ENCODE measurements at regions not wholly inside any gene's neighbourhood (a gene's known extent, or its start where the extent isn't known, plus 50 kb on each side); places are given as distances from the start of the nearest gene placed in this dataset.

GRCh38 chr16:62681819-62682218 lies 645.6 kb upstream of the CDH8 start:
- H3K18ac ChIP-seq (ENCODE audit: low read length), result no peak overlapping the region
- WGBS, 2 donors (ENCODE audit: extremely low coverage in 2 of 2, insufficient read length in 2 of 2, insufficient replicate concordance in 1 of 2), result no CpG with 5 or more reads among the region's 1 CpG
- H3K14ac ChIP-seq (ENCODE audit: low read length), result no peak overlapping the region
- no peak overlapping the region for H3K4me2 ChIP-seq (ENCODE audit: insufficient read depth, low read length, poor library complexity, severe bottlenecking)
- H4K91ac ChIP-seq (ENCODE audit: low read depth, low read length, poor library complexity), result no peak overlapping the region
- no peak overlapping the region for H2BK15ac ChIP-seq (ENCODE audit: low read length)
- no peak for DNase-seq (ENCODE audit: low spot score)
- H3K79me1 ChIP-seq (ENCODE audit: low read depth, low read length), result no peaks in the 10 kb centered on the region
- H3K4ac ChIP-seq (ENCODE audit: low read length), result no peak overlapping the region
- no peak overlapping the region for H3K27ac ChIP-seq (replicated peaks; ENCODE audit: low read length)
- no peaks in the 10 kb centered on the region for H3K27me3 ChIP-seq (ENCODE audit: control insufficient read depth in 3 of 3, insufficient read depth in 3 of 3, low read depth in 1 of 3, low read length in 3 of 3)
- no peaks in the 10 kb centered on the region for H3K36me3 ChIP-seq (replicated peaks in 1 of 2; ENCODE audit: control insufficient read depth in 2 of 2, insufficient read depth in 2 of 2, low read length in 2 of 2)
- no peak overlapping the region for H2AK5ac ChIP-seq (ENCODE audit: low read depth, low read length)
- H4K8ac ChIP-seq (ENCODE audit: low read depth, low read length), result no peak overlapping the region
- no peak overlapping the region for H3K9ac ChIP-seq (ENCODE audit: low read depth, low read length, poor library complexity)
- H3K4me1 ChIP-seq (ENCODE audit: control insufficient read depth in 2 of 2, insufficient read depth in 1 of 2, low read depth in 1 of 2, low read length in 2 of 2), result no peaks in the 10 kb centered on the region
- H2AFZ ChIP-seq (ENCODE audit: low read length), result no peak overlapping the region
- no peak overlapping the region for H3K4me3 ChIP-seq (ENCODE audit: low read length in 2 of 2)
- H2BK12ac ChIP-seq (ENCODE audit: low read length), result no peak overlapping the region
- H2BK5ac ChIP-seq (ENCODE audit: low read length), result no peak overlapping the region
- no peak overlapping the region for H3K23ac ChIP-seq (ENCODE audit: low read depth, low read length, poor library complexity)
- no peak overlapping the region for H2BK120ac ChIP-seq (ENCODE audit: low read depth, low read length)
- H3K9me3 ChIP-seq (replicated peaks in 1 of 2; ENCODE audit: control insufficient read depth in 2 of 2, insufficient read depth in 1 of 2, low read depth in 1 of 2, low read length in 2 of 2), result peaks cover 6 to 50% of the 10 kb centered on the region in 2 donors

GRCh38 chr16:62678796-62679195 lies 642.6 kb upstream of the CDH8 start:
- H3K18ac ChIP-seq (ENCODE audit: low read length), result no peak overlapping the region
- H3K27ac ChIP-seq (replicated peaks; ENCODE audit: low read length), result no peak overlapping the region
- H3K23ac ChIP-seq (ENCODE audit: low read depth, low read length, poor library complexity), result no peak overlapping the region
- H3K9ac ChIP-seq (ENCODE audit: low read depth, low read length, poor library complexity), result no peak overlapping the region
- H2AK5ac ChIP-seq (ENCODE audit: low read depth, low read length), result no peak overlapping the region
- H4K91ac ChIP-seq (ENCODE audit: low read depth, low read length, poor library complexity), result no peak overlapping the region
- H2BK12ac ChIP-seq (ENCODE audit: low read length), result no peak overlapping the region
- H3K27me3 ChIP-seq (ENCODE audit: control insufficient read depth in 3 of 3, insufficient read depth in 3 of 3, low read depth in 1 of 3, low read length in 3 of 3), result no peaks in the 10 kb centered on the region
- H2BK120ac ChIP-seq (ENCODE audit: low read depth, low read length), result no peak overlapping the region
- H3K4me2 ChIP-seq (ENCODE audit: insufficient read depth, low read length, poor library complexity, severe bottlenecking), result no peak overlapping the region
- no peak overlapping the region for H3K14ac ChIP-seq (ENCODE audit: low read length)
- no peak overlapping the region for H2BK15ac ChIP-seq (ENCODE audit: low read length)
- DNase-seq (ENCODE audit: low spot score), result no peak
- H2BK5ac ChIP-seq (ENCODE audit: low read length), result no peak overlapping the region
- no peaks in the 10 kb centered on the region for H3K79me1 ChIP-seq (ENCODE audit: low read depth, low read length)
- H2AFZ ChIP-seq (ENCODE audit: low read length), result no peak overlapping the region
- no CpG with 5 or more reads among the region's 4 CpGs for WGBS, 2 donors (ENCODE audit: extremely low coverage in 2 of 2, insufficient read length in 2 of 2, insufficient replicate concordance in 1 of 2)
- no peak overlapping the region for H4K8ac ChIP-seq (ENCODE audit: low read depth, low read length)
- H3K36me3 ChIP-seq (replicated peaks in 1 of 2; ENCODE audit: control insufficient read depth in 2 of 2, insufficient read depth in 2 of 2, low read length in 2 of 2), result no peaks in the 10 kb centered on the region
- H3K9me3 ChIP-seq (replicated peaks in 1 of 2; ENCODE audit: control insufficient read depth in 2 of 2, insufficient read depth in 1 of 2, low read depth in 1 of 2, low read length in 2 of 2), result peaks cover 3 to 45% of the 10 kb centered on the region in 2 donors
- peak overlapping the region in 1 of 2 donors; percentile 54 for H3K4me3 ChIP-seq (ENCODE audit: low read length in 2 of 2)
- no peaks in the 10 kb centered on the region for H3K4me1 ChIP-seq (ENCODE audit: control insufficient read depth in 2 of 2, insufficient read depth in 1 of 2, low read depth in 1 of 2, low read length in 2 of 2)
- H3K4ac ChIP-seq (ENCODE audit: low read length), result no peak overlapping the region

GRCh38 chr16:62676306-62676705 lies 640.1 kb upstream of the CDH8 start:
- DNase-seq (ENCODE audit: low spot score), result no peak
- H4K8ac ChIP-seq (ENCODE audit: low read depth, low read length), result no peak overlapping the region
- H2BK120ac ChIP-seq (ENCODE audit: low read depth, low read length), result no peak overlapping the region
- no peaks in the 10 kb centered on the region for H3K79me1 ChIP-seq (ENCODE audit: low read depth, low read length)
- peak overlapping the region; percentile 74 for H2AFZ ChIP-seq (ENCODE audit: low read length)
- H2BK12ac ChIP-seq (ENCODE audit: low read length), result no peak overlapping the region
- no peak overlapping the region for H3K4ac ChIP-seq (ENCODE audit: low read length)
- no peaks in the 10 kb centered on the region for H3K4me1 ChIP-seq (ENCODE audit: control insufficient read depth in 2 of 2, insufficient read depth in 1 of 2, low read depth in 1 of 2, low read length in 2 of 2)
- no peak overlapping the region for H3K4me2 ChIP-seq (ENCODE audit: insufficient read depth, low read length, poor library complexity, severe bottlenecking)
- no peak overlapping the region for H3K9ac ChIP-seq (ENCODE audit: low read depth, low read length, poor library complexity)
- no peaks in the 10 kb centered on the region for H3K27me3 ChIP-seq (ENCODE audit: control insufficient read depth in 3 of 3, insufficient read depth in 3 of 3, low read depth in 1 of 3, low read length in 3 of 3)
- H2AK5ac ChIP-seq (ENCODE audit: low read depth, low read length), result no peak overlapping the region
- no peak overlapping the region for H3K18ac ChIP-seq (ENCODE audit: low read length)
- no peak overlapping the region for H3K23ac ChIP-seq (ENCODE audit: low read depth, low read length, poor library complexity)
- peaks cover 2 to 41% of the 10 kb centered on the region in 2 donors for H3K9me3 ChIP-seq (replicated peaks in 1 of 2; ENCODE audit: control insufficient read depth in 2 of 2, insufficient read depth in 1 of 2, low read depth in 1 of 2, low read length in 2 of 2)
- WGBS, 2 donors (ENCODE audit: extremely low coverage in 2 of 2, insufficient read length in 2 of 2, insufficient replicate concordance in 1 of 2), result no CpG with 5 or more reads among the region's 4 CpGs
- H3K36me3 ChIP-seq (replicated peaks in 1 of 2; ENCODE audit: control insufficient read depth in 2 of 2, insufficient read depth in 2 of 2, low read length in 2 of 2), result no peaks in the 10 kb centered on the region
- no peak overlapping the region for H2BK15ac ChIP-seq (ENCODE audit: low read length)
- H3K4me3 ChIP-seq (ENCODE audit: low read length in 2 of 2), result no peak overlapping the region
- no peak overlapping the region for H3K27ac ChIP-seq (replicated peaks; ENCODE audit: low read length)
- no peak overlapping the region for H3K14ac ChIP-seq (ENCODE audit: low read length)
- H2BK5ac ChIP-seq (ENCODE audit: low read length), result no peak overlapping the region
- no peak overlapping the region for H4K91ac ChIP-seq (ENCODE audit: low read depth, low read length, poor library complexity)

- Histone ChIP-seq H2AFZ (ENCODE audit: low read length) (peak overlapping the region; percentile 42), H3K79me1 (ENCODE audit: low read depth, low read length) (no peaks in the 10 kb centered on the region), H3K9ac (ENCODE audit: low read depth, low read length, poor library complexity) (no peak overlapping the region), H3K14ac (ENCODE audit: low read length) (no peak overlapping the region), H3K27me3 (ENCODE audit: control insufficient read depth in 3 of 3, insufficient read depth in 3 of 3, low read depth in 1 of 3, low read length in 3 of 3) (no peaks in the 10 kb centered on the region), H3K4ac (ENCODE audit: low read length) (no peak overlapping the region), H3K36me3 (replicated peaks in 1 of 2; ENCODE audit: control insufficient read depth in 2 of 2, insufficient read depth in 2 of 2, low read length in 2 of 2) (no peaks in the 10 kb centered on the region), H3K4me2 (ENCODE audit: insufficient read depth, low read length, poor library complexity, severe bottlenecking) (no peak overlapping the region), H3K18ac (ENCODE audit: low read length) (no peak overlapping the region), H2BK120ac (ENCODE audit: low read depth, low read length) (no peak overlapping the region), H2BK12ac (ENCODE audit: low read length) (no peak overlapping the region), H3K4me1 (ENCODE audit: control insufficient read depth in 2 of 2, insufficient read depth in 1 of 2, low read depth in 1 of 2, low read length in 2 of 2) (peaks cover 2 to 21% of the 10 kb centered on the region in 2 donors), H4K91ac (ENCODE audit: low read depth, low read length, poor library complexity) (no peak overlapping the region), H4K8ac (ENCODE audit: low read depth, low read length) (no peak overlapping the region), H2BK5ac (ENCODE audit: low read length) (no peak overlapping the region), H3K27ac (replicated peaks; ENCODE audit: low read length) (no peak overlapping the region), H2AK5ac (ENCODE audit: low read depth, low read length) (no peak overlapping the region), H3K4me3 (ENCODE audit: low read length in 2 of 2) (no peak overlapping the region), H2BK15ac (ENCODE audit: low read length) (no peak overlapping the region), H3K23ac (ENCODE audit: low read depth, low read length, poor library complexity) (no peak overlapping the region), H3K9me3 (replicated peaks in 1 of 2; ENCODE audit: control insufficient read depth in 2 of 2, insufficient read depth in 1 of 2, low read depth in 1 of 2, low read length in 2 of 2) (peaks cover 0 to 34% of the 10 kb centered on the region in 2 donors)
- WGBS, 2 donors (ENCODE audit: extremely low coverage in 2 of 2, insufficient read length in 2 of 2, insufficient replicate concordance in 1 of 2), result no CpG with 5 or more reads among the region's 1 CpG
- DNase-seq (ENCODE audit: low spot score), result peak; percentile 36
These were observed 629.0 kb upstream of the CDH8 start for GRCh38 chr16:62665269-62665668.
